CD4-positive, alpha-beta T cell treated with Interleukin-2 at 100 ng/mL for 4 hours (primary cell): ENCODE measurements at regions not wholly inside any gene's neighbourhood (a gene's known extent, or its start where the extent isn't known, plus 50 kb on each side); places are given as distances from the start of the nearest gene placed in this dataset.
"Not testable (repeated sequence)": the region's sequence is repeated elsewhere in the genome, so short reads cannot be mapped to it uniquely, and the experiment has no call there.

Experiments used
- DNase-seq: peaks from one replicate; pipeline ENCODE4 v3.0.0-alpha.2; 2020; ENCODE audit warnings: low spot score

DNA sequence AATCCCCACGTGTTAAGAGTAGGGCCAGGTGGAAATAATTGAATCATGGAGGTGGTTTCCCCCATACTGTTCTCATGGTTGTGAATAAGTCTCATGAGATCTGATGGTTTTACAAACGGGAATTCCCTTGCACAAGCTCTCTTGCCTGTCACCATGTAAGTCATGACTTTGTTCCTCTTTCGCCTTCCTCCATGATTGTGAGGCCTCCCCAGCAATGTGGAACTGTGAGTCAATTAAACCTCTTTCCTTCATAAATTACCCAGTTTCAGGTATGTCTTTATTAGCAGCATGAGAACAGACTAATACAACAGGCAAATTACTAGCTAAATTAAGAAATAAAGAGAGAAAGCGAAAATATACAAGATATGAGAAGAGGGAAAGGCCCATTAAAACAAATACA, 1822.6 kb upstream of the PIK3C3 start:
- DNase-seq = not testable (repeated sequence)

DNA sequence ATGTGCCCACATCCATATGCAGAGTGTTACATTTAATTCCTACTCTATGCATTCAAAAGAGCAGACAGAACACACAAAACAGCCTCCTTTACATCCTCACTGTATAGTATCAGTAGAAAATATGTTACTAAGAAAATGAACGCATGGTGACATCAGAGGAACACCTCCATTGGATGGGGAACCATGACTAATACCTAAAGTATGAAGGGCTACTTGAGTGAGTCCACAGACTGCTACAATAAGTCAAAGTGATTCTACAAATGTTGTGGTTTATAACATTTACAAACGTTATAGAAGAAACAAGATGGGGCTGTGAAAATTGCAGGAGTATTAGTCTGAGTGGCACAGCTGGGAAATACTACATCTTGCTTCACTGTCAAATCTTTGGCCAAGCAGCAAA, 1830.9 kb upstream of the PIK3C3 start:
- DNase-seq = no peak

- no peak for DNase-seq
These were observed 1834.1 kb upstream of the PIK3C3 start for GRCh38 chr18:40120796-40121391.

DNA sequence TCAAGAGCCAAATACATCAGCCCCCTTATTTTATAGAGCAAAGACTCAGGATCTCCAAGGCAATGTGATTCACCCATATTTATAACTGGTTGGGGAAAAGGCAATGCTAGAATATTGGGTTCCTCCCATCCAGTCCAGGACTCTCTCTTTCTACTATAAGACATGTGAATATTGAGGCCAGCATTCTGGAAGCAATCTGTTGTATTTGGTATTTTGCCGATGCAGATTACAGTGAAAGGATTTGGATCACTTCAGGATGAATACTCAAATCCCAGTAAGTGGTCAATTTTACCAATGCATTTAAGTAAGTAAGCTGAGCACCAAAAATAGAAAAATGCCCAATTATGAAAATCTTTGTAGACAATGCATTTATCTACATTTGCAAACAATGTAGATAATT, 1834.7 kb upstream of the PIK3C3 start:
- DNase-seq = no peak

DNA sequence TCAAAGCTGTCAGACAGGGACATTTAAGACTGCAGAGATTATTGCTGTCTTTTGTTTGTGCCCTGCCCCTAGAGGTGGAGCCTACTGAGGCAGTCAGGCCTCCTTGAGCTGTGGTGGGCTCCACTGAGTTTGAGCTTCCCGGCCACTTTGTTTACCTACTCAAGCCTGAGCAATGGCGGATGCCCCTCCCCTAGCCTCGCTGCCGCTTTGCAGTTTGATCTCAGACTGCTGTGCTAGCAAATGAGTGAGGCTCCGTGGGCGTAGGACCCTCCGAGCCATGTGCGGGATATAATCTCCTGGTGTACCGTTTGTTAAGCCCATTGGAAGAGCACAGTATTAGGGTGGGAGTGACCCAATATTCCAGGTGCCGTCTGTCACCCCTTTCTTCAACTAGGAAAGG, 1835.5 kb upstream of the PIK3C3 start:
- not testable (repeated sequence) for DNase-seq

DNA sequence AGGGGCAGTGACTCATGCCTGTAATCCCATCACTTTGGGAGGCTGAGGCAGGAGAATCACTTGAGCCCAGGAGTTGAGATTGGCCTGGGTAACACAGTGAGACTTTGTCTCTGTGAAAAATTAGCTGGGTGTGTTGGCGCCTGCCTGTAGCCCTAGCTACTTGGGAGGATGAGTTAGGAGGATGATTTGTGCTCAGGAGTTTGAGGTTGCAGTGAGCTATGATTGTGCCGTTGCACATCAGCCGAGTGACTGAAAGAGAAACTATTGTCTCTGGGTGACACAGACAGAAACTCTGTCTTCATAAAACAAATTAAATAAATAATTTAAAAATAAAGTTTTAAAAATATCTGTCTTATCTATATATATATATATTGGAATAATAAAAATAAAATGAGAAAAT, 1844.6 kb upstream of the PIK3C3 start:
- DNase-seq = no peak

DNA sequence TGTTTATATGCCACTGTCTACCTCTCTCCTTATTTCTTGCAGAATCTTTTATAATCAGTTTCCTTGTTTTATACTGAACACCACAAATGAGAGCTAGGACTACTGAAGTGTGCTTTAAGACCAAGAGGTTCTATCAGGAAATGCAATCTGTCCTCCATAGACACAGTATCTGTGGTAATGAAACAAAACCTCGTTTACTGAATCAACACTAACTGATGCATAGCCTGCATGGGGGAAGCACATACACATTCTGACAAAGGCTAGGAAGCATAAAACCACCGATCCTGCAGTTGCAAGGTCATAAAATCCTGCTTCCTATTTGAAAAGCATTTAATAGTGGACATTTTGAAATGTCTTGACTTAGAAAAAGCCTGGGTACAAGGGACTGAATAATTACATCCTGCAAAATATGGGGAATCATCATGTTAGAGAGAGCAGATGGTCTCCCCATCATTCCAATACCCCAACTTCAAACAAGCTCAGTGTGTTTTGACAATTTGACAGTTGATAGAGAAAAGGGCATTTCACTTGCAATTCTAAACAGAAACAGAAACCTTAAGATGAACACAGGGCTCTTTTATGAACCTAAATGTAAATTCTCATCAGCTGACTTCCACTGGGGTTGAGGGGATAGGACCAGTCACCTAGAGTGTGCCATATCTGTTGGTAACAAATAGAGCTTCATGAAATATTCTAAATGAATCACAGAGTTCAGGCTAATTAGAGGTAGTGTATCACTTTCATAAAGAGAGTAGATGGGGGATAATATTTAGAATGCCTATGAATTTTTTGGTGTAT, 1845.6 kb upstream of the PIK3C3 start:
- DNase-seq = no peak

- no peak for DNase-seq
These were observed 1846.4 kb upstream of the PIK3C3 start for GRCh38 chr18:40108596-40108995.

GRCh38 chr18:40102903-40103302, 1852.1 kb upstream of the PIK3C3 start:
- DNase-seq = no peak

GRCh38 chr18:40099641-40100040, 1855.4 kb upstream of the PIK3C3 start:
- DNase-seq = no peak

DNA sequence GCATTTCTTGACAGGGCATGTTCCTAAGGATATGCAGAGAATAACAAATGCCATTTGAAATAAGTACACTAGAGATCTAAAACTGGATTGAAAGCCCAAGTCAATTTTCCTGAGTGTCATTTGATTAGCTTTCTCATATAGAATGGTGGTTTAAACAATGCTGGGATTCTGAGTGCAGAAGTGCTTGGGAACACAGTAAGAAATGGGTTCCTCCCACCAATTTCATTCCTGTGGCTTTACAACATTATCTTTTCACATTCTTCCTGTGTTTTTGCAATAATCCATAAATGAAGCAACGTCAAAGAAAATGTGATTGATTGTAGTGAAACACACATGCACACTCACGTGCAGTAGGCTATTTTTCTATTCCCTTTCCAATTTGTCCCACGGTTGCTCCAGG, 1858.4 kb upstream of the PIK3C3 start:
- no peak for DNase-seq

DNA sequence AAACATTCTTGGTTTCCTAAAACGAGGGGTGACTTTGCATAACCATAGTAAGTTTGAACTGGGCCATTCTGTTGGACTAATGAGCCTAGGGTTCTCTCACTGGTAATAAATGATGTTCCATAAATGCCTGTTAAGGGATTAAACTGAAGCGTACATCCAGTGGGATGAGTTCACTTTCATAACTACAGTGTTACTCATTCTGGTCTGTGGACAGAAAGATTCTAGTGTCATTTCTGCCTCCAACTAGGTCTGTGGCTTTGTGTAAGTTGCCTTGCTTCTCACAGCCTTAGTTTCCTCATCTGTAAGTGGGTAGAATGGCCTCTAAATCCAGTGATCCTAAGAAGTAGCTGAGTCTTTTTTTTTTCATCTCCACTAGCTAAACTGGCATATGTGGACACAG, 1860.6 kb upstream of the PIK3C3 start:
- DNase-seq = no peak

- no peak for DNase-seq
These were observed 1866.9 kb upstream of the PIK3C3 start for GRCh38 chr18:40088130-40088529.

GRCh38 chr18:40079786-40080185, 1875.2 kb upstream of the PIK3C3 start:
- no peak for DNase-seq

DNA sequence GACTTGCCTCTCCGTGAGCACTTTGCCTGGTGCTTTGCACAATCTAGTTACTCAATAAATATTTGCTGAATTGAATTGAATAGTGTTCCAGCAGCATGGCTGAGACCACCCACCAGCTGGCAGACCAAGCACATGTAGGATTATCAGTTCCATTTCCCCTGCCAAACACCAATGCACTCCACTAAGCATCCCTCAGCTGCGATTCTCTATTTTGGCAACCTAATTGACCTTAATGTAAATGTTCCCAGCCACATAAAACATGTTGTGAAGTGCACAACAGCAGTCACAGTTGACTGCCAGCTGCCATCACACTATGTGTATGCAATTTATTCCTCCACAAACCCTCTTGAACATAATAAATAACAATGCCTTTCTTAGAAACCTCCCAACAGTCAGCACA, 1879.4 kb upstream of the PIK3C3 start:
- no peak for DNase-seq

GRCh38 chr18:40072761-40073160, 1882.3 kb upstream of the PIK3C3 start:
- DNase-seq = no peak

DNA sequence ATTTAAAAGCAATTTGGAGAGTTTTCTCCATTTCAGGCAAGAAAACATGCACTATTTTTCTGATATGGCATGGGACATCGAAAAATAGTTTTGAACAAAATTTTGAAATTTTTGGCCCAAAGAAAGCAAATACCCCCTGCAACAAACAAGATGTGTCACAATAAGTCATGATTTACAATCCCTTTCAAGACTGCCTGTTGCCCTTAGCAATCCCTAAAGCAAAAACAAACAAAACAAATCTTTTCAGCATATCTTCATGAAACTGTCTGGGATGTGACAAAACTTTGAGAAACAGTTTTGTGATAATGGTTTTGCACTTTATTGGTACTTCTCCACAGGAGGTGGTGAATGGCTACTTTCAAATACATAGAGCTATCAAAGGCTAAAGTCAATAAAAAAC, 1888.7 kb upstream of the PIK3C3 start:
- DNase-seq = no peak

DNA sequence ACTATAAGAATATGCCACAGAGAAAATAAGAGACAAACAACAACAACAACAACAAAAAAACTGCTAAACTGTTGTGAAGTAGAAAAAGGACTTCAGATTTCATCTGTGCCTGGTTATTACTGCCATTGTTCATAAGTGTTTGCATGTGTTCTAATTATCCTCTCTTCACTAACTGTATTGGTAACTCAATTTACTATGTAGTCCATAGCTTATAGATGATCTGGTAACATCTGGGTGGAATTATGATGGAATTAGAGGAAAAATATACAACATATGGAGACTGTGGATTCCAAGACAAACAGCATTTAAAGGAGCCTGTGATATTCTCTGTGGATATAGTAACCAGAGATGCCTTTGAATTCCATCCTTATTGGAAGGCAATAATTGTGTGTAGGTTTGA, 1891.5 kb upstream of the PIK3C3 start:
- no peak for DNase-seq

GRCh38 chr18:40061086-40061485, 1893.9 kb upstream of the PIK3C3 start:
- DNase-seq = no peak

- no peak for DNase-seq
These were observed 1894.5 kb upstream of the PIK3C3 start for GRCh38 chr18:40060562-40060961.

DNA sequence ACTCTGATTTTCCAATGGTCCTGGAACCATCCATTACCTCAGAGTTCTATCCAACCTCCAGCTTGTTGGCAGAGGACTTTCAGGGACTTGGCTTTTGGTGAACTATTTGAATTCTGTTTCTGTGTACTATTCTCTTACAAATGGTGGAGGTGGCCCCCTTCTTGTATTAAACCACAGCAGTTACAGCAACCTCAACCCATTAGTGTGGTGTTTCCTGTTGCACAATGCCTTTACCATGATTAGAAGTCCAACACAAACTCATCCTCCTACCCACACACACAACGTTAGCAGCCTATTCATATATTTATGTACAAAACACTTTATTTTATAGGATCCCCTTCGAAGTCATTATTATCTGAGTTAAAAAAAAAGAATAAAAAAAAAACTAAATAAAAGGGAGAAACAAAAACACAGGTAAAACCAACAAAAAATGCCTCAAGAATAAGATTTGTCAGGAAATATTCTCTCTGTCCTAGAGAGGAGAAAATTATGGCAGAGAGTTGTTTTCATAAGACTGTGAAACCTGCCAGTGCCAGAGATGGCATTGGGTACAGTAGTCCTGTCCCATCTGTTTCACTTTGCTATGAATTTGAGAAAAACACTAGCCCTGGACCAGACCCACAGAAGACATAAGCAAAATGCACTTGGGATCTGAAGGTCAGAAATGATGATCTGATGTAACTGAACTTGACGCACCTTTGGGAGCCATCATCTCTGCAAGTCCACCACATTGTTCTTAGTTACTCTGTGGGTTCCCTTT, 1896.0 kb upstream of the PIK3C3 start:
- DNase-seq = no peak

- DNase-seq = no peak
These were observed 1898.8 kb upstream of the PIK3C3 start for GRCh38 chr18:40056079-40056692.

DNA sequence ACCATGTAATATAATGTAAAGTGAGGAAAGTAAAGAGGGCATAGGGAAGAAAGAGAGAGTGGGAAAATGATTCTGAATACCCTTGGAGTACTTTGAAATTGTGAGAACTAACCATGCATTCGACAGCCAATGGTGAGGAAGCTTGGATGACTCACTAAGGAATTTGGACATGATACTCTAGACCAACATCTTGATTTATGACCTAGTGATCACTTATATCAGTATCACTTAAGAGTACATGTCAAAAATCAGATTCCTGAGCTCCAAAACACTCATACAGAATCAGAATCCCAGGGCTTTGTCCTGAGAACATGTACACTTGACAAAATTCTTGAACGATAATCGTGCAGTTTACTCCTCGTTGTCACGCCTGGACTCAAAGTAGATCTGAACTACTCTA, 1899.8 kb upstream of the PIK3C3 start:
- DNase-seq = no peak
